ENCODE measurements at regions not wholly inside any gene's neighbourhood (a gene's known extent, or its start where the extent isn't known, plus 50 kb on each side); places are given as distances from the start of the nearest gene placed in this dataset.
A peak's percentile ranks its signal among the peaks of the same experiment; 100 is the strongest.

DNA sequence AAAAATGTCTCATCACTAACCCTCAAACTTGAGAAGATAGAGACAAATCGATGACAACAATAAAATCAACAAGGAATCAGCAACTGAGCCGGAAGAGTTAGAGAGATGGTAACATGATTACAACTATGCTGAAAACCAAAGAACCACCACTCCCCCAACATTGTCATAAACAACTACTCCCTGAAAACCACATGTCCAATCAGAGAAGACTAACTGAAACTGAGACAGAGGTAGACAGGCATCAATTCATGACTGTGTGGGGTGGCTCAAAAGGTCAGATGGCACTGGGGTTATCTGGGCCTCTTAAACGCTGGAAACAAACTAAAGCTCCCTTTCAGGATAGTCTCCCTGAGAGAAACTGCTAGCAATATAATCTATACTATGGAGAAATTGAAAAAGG, 488.8 kb downstream of the KCTD12 start:
- no peak for DNase-seq
- H3K27ac ChIP-seq (ENCODE audit: low read depth in 1 of 2, low read length in 1 of 2), result no peak overlapping the region
- no peaks in the 10 kb centered on the region for H3K36me3 ChIP-seq (ENCODE audit: control insufficient read depth in 4 of 4, insufficient read depth in 4 of 4, low read length in 4 of 4)
- H3K4me3 ChIP-seq, result no peak overlapping the region
- no peaks in the 10 kb centered on the region for H3K27me3 ChIP-seq (ENCODE audit: control insufficient read depth in 3 of 3, insufficient read depth in 3 of 3, low read length in 2 of 3)
- no peak overlapping the region for H3K9ac ChIP-seq (ENCODE audit: insufficient read depth in 1 of 2, low read length in 2 of 2)
- no peak for ATAC-seq (ENCODE audit: insufficient read depth, low FRiP score)
- no peaks in the 10 kb centered on the region for H3K4me1 ChIP-seq (ENCODE audit: control insufficient read depth in 5 of 5, insufficient read depth in 5 of 5, low read length in 5 of 5)
- WGBS, 2 donors, result 82 to 93% methylated on average over 3 of the region's 3 CpGs
- TF ChIP-seq CTCF (IDR thresholded peaks at IDR 0.05; ENCODE audit: control extremely low read depth, extremely low read depth), result no peak
- H3K9me3 ChIP-seq (ENCODE audit: control insufficient read depth in 4 of 4, insufficient read depth in 3 of 4, low read length in 3 of 4), result no peaks in the 10 kb centered on the region

- Histone ChIP-seq H3K9ac (ENCODE audit: insufficient read depth in 1 of 2, low read length in 2 of 2) (no peak overlapping the region), H3K27ac (ENCODE audit: low read depth in 1 of 2, low read length in 1 of 2) (no peak overlapping the region), H3K4me1 (ENCODE audit: control insufficient read depth in 5 of 5, insufficient read depth in 5 of 5, low read length in 5 of 5) (peaks cover 0 to 12% (median 4%) of the 10 kb centered on the region in 5 donors), H3K4me3 (no peak overlapping the region), H3K36me3 (ENCODE audit: control insufficient read depth in 4 of 4, insufficient read depth in 4 of 4, low read length in 4 of 4) (no peaks in the 10 kb centered on the region), H3K9me3 (ENCODE audit: control insufficient read depth in 4 of 4, insufficient read depth in 3 of 4, low read length in 3 of 4) (no peaks in the 10 kb centered on the region), H3K27me3 (ENCODE audit: control insufficient read depth in 3 of 3, insufficient read depth in 3 of 3, low read length in 2 of 3) (no peaks in the 10 kb centered on the region)
- WGBS, 2 donors, result 59 to 65% methylated on average over 1 of the region's 1 CpG
- ATAC-seq (ENCODE audit: insufficient read depth, low FRiP score), result no peak
- no peak for TF ChIP-seq CTCF (IDR thresholded peaks at IDR 0.05; ENCODE audit: control extremely low read depth, extremely low read depth)
- no peak for DNase-seq
Measured at GRCh38 chr13:76389321-76389720, 496.9 kb downstream of the KCTD12 start.

DNA sequence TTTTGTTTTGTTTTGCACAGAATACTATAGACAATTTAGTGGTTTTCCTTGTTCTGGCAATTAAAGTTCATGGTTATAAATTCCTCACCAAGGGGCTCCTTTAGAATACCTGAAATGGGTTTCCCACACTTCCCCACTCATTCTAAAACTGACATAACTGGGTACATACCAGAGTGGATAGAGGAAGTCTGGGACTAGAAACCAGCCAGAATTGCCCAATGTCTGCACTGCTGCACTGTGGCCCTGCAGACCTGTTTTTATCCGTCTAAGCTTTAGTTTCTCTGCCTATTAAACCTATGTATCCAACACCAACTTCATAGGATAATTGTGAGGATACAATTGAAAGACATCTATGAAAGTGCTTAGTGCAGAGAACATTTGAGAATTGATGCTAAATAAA, 498.6 kb downstream of the KCTD12 start:
- ATAC-seq (ENCODE audit: insufficient read depth, low FRiP score), result no peak
- H3K4me1 ChIP-seq (ENCODE audit: control insufficient read depth in 5 of 5, insufficient read depth in 5 of 5, low read length in 5 of 5), result peaks cover 0 to 25% (median 4%) of the 10 kb centered on the region in 5 donors
- 25 to 47% methylated on average over 1 of the region's 1 CpG for WGBS, 2 donors
- peak in 1 of 3 donors; percentile 17 for DNase-seq
- H3K9ac ChIP-seq (ENCODE audit: insufficient read depth in 1 of 2, low read length in 2 of 2), result no peak overlapping the region
- TF ChIP-seq CTCF (IDR thresholded peaks at IDR 0.05; ENCODE audit: control extremely low read depth, extremely low read depth), result no peak
- H3K36me3 ChIP-seq (ENCODE audit: control insufficient read depth in 4 of 4, insufficient read depth in 4 of 4, low read length in 4 of 4), result no peaks in the 10 kb centered on the region
- H3K9me3 ChIP-seq (ENCODE audit: control insufficient read depth in 4 of 4, insufficient read depth in 3 of 4, low read length in 3 of 4), result no peaks in the 10 kb centered on the region
- H3K27me3 ChIP-seq (ENCODE audit: control insufficient read depth in 3 of 3, insufficient read depth in 3 of 3, low read length in 2 of 3), result no peaks in the 10 kb centered on the region
- H3K27ac ChIP-seq (ENCODE audit: low read depth in 1 of 2, low read length in 1 of 2), result no peak overlapping the region
- no peak overlapping the region for H3K4me3 ChIP-seq

DNA sequence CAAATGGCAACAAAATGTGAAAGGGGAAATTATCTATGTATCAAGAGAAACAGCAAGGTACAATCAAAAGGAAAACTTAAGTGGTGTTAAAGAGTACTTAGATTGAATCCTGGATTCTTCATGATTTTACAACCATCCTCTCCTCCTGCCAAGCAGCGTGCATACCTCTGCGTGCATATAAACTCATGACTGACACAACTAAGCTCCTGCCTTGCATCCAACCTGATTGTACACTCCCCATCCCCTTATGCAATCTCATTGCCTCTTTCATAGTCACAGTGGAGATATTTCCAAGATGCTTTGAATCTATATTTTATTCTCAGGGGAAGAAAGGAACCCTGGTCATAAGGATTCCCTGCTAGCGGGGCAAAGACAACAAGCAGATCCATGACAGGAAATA, 499.9 kb downstream of the KCTD12 start:
- no peak for TF ChIP-seq CTCF (IDR thresholded peaks at IDR 0.05; ENCODE audit: control extremely low read depth, extremely low read depth)
- H3K36me3 ChIP-seq (ENCODE audit: control insufficient read depth in 4 of 4, insufficient read depth in 4 of 4, low read length in 4 of 4), result no peaks in the 10 kb centered on the region
- WGBS, 2 donors, result 89 to 93% methylated on average over 3 of the region's 3 CpGs
- H3K9me3 ChIP-seq (ENCODE audit: control insufficient read depth in 4 of 4, insufficient read depth in 3 of 4, low read length in 3 of 4), result no peaks in the 10 kb centered on the region
- H3K9ac ChIP-seq (ENCODE audit: insufficient read depth in 1 of 2, low read length in 2 of 2), result no peak overlapping the region
- DNase-seq, result no peak
- H3K27ac ChIP-seq (ENCODE audit: low read depth in 1 of 2, low read length in 1 of 2), result no peak overlapping the region
- peaks cover 0 to 25% (median 4%) of the 10 kb centered on the region in 5 donors for H3K4me1 ChIP-seq (ENCODE audit: control insufficient read depth in 5 of 5, insufficient read depth in 5 of 5, low read length in 5 of 5)
- H3K27me3 ChIP-seq (ENCODE audit: control insufficient read depth in 3 of 3, insufficient read depth in 3 of 3, low read length in 2 of 3), result no peaks in the 10 kb centered on the region
- no peak for ATAC-seq (ENCODE audit: insufficient read depth, low FRiP score)
- no peak overlapping the region for H3K4me3 ChIP-seq

Data from lung (tissue), 11 donors.